HG03025 (cell line): ENCODE measurements at regions not wholly inside any gene's neighbourhood (a gene's known extent, or its start where the extent isn't known, plus 50 kb on each side); places are given as distances from the start of the nearest gene placed in this dataset.

Experiments used
- ATAC-seq: cut with Tn5 transposase; IDR thresholded peaks from one replicate; pipeline ENCODE4 v1.9.1; 2021; ENCODE audit warnings: mild to moderate bottlenecking, moderate library complexity; ENCODE audit not compliant: unreplicated experiment, low FRiP score

DNA sequence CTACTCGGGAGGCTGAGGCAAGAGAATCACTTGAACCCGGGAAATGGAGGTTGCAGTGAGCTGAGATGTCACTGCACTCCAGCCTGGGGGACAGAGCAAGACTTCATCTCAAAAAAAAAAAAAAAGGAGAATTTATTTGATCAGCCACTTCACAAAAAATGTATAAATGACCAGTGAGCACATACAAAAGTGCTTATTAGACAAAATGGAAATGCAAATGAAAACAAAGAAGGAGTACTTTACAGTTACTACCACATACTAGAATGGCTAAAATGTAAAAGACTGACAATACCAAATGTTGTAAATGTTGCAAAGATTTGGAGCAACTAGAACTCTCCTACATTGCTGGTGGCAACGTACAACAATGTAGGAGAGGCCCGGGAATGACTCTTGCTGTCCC lies 241.8 kb upstream of the SOX9 start:
- ATAC-seq: no peak

DNA sequence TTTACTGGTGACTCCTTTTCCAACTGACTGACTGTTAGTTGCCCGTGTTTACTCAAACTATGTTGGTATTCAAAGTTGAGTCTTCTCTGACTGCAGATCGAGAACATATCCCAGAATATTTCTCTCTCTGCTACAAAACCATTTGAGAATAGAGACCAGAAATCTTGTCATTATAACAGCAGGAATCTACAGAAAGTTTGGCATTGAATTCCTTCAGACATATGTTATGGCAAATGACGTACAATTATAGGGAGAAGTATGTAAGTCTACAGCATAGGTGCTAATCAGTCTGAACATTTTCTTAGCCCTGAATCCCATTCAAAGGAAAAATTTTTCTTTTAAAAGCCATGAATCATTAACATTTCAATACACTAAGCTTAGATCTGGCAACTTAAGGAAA lies 239.8 kb upstream of the SOX9 start:
- ATAC-seq: no peak

DNA sequence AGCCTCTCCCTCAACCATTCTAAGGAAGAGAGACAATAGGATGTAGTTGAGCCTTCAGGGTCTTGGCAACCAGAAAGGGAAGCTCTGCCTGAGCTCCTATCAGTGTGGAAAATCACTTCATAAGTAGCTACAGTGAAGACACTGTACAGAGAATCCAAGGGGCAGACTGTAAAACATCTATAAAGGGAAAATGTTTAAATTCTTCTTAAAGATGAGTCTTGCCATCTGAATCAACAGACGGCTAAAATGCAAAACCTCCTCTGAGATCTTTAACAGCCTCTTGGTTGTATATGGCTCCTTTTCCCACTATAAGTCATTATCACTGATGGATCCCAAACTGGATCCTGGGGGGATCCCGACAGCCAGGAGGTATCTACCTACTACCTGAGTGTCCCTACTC lies 239.2 kb upstream of the SOX9 start:
- ATAC-seq: no peak

DNA sequence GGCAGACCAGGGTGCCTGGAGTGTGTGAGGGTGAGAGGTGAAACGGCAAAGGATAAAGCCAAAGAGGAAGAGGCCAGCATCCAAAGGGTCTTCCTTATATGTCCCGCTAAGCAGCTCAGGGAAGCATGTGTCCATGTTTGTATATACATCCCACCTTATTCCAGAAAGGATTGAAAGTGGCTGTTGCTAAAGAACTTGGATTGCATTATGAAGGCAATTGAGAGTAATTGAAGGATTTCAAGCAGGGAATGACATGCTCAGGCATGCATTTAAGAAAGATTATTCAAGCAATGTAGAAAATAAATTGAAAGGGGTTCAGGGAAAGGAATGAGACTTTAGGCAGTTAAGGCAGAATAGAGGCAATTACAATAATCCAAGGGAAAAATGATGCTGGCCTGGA lies 237.6 kb upstream of the SOX9 start:
- ATAC-seq: no peak

DNA sequence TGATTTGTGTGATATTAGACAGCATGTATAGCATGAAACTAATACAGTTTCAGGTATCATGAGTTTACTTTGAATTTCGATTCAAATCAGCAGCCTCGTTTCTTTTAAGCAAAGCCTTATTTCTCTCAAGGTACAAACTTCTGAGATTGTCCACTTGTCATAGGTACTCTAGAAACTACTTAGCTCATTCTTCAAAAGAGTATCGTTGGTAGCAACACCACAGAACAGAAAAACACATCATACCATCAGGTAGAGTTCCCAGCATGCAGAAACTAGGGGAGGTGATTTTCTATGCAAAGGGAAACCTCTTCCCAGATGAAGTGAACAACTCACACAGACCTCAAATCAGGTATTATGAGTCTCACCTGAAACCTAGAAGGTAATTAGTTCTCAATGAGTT lies 237.0 kb upstream of the SOX9 start:
- no peak for ATAC-seq

DNA sequence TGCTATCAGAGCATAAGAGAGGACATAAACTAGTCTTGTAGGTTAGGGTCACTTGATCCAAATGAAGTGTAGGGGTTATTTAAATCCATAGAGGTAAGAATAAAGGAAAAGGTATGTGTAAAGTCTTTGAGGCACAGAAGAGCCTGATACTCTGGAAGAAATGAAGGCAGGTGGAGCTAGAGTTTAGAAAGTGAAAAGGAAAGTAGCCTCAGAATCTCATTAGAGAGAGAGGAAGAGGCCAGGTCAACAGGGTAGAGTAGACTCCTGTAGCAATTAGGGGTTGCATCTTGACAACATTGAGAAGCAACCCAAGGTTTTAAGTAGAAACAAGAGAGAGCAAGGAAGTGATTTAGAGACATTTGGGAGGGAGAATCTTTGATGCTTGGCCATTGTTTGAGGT lies 235.2 kb upstream of the SOX9 start:
- no peak for ATAC-seq

DNA sequence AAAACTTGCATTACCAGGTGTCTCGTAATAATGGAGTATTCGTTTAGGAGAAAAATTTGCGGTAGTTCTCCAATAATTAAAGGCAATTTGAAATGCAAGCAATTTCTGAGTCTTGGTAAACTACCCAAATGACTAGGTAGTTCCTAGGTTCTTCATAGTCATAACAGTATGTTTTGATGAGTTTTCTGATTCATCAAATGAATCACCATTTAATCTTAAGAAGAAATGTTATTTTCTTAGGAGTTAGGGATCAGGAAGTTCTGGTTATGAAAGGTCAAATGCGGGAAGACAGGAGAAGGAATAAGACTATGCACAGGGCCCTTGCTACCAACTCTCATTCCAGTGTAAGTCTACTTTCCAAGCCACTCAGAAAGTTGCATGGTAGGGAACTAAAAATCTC lies 221.5 kb upstream of the SOX9 start:
- no peak for ATAC-seq

DNA sequence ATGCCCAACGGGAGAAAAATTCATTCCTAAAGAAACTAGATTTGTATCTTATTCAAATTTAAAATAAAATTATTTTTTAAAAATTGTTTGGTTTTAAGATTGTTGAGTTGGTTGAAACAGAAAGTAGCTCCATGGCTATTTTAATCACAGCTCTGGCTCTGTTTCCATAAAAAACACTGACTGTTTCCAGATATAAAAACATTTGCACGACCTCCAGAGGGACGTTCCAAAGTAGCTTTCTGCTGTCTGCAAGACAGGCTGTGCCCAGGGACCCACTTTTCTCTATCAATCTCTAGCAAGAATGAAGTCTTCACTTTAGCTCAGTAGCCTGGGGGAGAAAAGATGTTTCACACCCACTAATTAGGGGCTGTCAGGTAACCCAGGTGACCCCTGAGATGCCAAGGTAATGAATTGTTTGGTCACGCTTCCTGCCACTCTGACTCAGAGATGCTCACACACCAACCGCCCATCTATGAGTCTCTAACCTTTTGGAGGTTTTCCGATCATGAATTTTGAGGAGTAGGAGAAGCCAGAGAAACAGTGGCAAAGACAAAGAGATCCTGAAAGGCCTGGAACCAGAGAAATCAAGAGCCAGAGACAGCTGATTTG lies 220.1 kb upstream of the SOX9 start:
- ATAC-seq: no peak

DNA sequence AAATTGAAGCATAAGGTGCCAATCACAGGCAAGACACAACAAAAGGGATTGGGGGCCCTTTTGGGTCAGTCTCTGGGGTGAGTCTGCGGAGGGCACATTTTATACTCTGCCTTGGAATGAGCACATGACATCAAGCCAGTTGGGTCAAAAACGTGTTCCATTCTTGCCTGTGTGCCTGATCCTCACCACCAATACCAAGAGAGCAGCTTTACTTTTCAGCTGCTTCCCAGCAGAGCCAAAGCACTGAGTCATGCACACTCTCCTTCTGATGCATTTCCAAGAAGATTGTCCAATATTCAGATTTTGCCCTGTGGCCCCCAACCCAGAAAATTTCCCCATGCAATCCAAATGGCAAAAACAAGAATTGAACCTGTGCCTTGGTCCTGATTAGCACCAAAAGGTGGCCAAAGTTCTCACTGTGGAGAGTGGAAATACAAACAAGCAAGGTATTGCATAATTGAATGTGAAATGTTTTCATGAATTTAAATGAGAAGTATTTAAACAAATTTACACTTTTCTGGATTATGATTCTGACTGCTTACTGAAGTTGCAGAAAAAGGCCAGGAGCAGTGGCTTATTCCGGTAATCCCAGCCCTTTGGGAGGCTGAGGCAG lies 217.8 kb upstream of the SOX9 start:
- no peak for ATAC-seq

DNA sequence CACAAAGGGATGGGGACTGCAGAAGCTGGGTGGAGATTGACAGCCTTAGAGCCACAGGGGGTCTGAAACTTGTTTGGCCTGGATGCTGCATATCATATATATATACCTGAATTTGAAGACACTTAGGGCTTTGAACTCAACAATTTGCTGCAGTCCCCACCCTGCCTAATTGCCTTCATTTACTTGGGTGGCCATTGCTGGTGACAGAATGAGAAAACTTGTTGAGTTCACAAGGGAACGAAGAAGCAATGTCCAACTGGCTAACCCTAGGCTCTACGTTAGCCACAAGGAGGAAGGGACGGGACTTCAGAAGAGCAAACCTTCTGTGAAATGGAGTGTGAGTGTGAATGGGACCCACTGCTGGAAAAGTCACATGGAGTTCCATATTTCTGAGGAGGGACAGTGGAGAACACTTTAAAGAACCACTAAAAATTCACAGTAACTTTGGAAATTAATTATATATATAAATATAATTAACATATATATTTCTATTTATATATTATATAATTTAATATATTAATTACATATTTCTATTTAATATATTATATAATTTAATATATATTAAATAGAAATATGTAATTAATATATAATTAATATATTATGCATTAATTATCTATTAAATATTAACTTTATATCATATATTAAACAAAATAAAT lies 215.3 kb upstream of the SOX9 start:
- ATAC-seq: no peak

DNA sequence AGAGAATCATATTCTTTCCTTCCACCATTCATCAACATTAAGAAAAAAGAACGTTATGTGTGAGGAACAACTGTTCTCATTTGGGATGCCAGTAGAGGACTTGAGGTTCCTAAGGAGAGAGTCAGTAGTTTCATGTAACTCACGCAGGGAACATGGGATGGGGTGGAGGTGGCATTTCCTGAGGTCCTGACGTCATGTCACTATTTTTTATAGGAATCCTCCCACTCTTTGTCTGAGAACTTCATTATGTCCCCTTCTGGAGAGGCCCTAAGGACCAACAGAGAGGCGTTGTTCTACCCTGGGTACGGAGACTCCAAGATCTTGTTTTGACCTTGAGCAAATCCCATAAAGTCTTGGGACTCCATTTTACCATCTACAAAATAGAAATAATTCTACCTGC lies 211.7 kb upstream of the SOX9 start:
- ATAC-seq: no peak

DNA sequence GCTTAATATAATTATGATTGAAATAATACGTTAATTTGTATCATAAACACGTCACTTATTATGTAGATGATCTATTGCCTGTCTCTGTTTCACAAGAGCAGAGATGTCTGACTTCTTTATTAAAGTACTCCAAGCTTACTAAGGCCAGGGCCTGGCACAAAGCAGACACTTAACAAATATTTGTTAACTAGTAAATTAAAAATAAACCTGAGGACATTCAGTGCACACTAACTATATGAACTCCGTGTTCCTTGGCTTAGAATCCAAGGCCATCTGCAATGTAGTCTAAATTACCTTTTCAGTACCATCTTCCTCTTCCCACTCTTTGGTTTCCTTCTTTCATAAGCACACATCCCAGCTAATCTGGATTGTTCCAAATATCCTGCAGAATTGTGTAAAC lies 210.8 kb upstream of the SOX9 start:
- ATAC-seq: no peak

DNA sequence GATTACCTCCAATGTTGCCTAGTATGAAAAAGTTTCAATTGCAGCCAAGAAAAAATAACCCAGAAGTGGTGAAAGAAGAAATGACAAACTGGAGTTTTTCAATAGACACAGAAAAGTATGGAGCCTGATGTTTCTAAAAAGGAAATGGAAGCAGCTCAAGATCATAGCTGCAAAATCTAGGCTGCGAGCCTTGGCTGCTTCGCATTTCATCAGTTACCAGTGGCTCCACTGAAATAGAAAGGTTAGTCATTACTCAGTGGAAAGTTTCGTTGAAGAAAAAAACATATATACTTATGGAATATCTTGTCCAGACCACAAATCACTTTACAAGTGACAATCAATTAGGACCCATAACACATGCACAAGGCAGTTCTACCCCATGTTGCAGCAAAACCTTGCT lies 206.8 kb upstream of the SOX9 start:
- ATAC-seq: no peak

DNA sequence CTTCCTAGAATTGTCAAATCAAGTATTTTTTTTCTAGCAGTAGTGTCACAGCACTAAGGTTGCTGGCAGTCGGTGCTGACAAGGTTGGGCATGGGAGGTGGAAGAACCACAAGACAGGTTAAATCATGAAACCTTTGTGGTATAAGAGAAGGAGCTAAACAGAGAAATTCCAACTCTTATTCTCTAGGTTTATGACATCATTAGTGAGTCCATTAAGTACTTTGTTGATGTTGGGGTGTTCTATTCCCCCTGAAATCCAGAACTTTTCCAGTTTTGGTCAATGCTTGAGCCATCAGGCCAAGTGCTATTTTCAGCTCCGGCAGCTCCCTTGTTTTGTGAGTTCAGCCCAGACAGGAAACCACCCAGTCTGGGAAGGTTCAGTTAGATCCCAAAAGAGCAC lies 206.0 kb upstream of the SOX9 start:
- no peak for ATAC-seq

DNA sequence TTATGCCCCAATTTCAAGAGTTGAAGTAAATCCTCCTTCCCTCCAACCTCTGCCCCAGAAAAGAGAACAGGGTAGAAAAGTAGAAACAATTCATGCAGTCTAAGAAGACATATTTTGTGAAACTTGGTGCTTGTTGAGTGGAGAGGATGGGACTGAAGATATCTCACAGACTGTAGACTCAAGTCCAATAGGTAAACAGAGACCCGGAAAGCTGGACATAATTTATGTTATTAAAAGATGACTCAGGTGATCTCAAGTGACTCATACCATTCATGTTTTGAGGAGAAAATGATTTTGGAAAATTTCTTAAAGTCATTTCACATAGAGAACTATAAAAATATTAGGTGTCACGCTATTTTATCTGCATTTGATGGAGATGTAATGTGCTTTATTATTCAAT lies 203.1 kb upstream of the SOX9 start:
- no peak for ATAC-seq

DNA sequence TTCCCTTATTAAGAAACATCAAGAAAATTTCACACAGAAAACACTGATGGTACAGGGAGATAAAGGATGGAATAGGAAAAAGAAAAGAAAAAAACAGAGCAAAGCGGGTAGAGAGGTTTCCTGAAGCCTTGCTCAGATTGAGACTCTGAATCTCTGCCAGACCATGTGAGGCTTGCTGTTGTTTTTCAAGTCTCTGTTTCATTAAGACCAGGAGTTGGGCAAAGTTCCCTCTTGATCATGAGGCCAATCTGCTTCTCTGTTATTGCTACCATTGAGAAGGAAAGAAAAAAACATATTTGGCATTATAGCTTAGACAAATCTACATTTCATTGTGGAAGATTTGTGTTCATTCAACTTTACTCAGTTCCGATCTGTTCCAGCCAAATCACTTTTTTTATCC lies 201.6 kb upstream of the SOX9 start:
- ATAC-seq: no peak

DNA sequence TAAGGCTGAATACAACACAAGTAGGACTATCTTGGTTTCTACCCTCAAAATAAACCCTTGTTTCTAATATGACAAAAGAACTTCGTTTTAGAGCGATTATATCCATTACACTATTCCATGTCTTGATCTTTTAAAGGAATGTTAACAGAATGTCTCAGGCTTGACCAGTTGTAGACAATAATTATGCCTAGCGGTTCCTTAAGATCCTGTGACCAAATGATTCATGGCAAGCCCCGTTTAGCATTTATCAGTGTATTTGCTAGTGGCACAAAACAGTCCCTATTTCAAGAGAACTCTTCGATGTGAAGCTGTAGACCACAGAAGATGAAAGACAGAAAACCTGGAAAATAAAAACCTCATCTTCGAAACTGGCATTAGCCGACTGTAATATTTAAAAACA lies 200.9 kb upstream of the SOX9 start:
- no peak for ATAC-seq

DNA sequence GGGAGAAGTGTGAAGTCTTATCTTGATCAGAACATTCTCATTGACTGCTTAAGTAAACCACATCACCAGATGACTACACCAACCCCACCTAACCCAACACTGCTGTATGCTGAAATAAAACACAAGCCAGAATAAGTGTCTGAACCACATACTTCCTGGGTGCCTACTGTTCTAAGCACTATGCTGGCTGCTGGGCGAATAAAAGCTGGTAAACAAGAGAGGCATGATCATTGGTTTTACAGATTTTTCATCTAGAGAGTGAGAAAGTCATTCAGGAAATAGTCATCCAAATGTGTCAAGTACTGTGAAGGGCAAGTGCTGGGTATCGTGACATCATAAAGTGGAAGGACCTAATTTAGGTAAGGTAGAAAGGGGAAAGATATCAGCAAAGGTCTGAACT lies 199.0 kb upstream of the SOX9 start:
- ATAC-seq: no peak

DNA sequence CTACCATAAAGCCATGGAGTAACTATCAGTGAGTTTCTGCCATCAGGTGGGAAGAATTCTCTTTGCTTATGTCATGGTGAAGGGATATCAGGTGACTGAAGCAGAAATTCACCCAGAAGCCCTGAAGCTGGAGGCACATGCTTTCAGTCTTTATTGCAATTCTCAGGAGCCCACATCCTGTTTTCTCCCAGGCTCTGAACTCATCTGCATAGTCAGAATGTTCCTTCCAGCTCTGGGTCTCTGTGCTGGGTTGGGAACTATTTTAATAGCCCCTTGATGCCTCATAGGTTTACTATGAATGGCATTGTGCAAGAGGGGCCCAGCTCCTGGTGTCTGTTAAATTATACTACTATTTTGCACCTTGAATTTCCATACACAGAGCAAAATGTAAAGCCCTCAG lies 198.4 kb upstream of the SOX9 start:
- no peak for ATAC-seq

DNA sequence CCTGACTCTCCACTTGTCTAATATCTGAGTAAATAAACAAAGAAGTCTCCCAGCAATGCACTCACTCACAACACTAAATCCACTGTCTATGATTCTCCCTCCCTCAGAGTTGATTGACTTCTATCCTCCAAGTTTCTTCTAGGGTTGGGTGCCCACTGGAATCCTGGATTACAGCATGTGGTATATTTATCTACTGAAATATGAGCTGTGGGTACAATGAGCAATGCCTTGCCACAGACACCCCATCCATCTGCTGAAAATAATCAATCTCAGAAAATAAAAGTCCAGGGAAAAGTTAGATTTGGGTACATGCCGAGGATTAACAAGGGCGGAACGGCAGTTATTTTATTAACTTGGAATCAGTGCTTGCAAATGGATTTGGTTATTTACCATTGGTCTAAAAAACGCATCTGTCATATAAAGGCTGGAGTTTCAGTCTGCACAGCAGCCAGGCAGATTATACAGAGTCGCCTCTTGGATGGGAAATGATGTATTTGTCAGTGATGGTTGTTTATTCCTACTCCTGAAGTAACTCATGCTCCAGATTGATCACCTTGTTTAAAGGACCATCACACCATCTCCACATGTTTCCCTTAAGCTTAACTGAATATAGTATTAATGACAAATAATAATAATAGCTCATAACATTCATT lies 193.9 kb upstream of the SOX9 start:
- ATAC-seq: no peak

DNA sequence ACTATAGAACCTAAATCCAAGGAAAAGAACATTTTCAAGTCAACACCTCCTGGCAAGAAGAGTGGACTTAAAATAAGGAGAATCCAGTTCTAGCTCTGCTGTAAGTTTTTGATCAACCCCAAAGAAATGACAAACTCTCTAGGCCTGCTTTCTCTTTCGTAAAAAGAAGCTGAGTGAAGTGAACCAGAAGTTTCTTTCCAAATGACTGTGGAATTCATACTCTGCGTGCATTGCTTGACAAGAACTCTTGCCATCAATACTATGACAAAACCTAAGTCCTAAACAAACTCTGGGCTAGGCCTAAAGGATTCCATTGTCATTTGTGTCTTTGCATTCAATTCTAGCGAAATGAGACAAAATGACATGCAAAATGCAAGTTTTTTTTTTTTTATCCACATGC lies 187.5 kb upstream of the SOX9 start:
- no peak for ATAC-seq

DNA sequence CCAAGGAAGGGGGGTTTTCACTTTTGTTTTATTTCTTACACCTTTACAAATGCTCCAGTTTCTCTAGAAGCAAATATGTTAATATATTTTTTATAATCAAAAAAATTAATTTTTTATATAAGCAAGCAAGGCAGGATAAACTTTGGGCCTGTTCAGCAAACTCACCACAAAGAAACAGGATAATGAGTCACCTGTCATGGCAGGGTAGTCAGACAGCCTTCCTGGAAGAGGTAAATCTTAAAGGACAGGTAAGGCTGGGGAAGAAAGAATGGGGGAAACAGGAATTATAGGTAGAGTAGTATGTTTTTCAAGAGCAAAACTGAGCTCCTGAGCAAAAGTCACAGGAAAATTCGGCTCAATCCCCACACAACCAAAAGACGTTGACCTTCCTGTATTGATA lies 186.3 kb upstream of the SOX9 start:
- no peak for ATAC-seq
